ENCODE measurements at regions not wholly inside any gene's neighbourhood (a gene's known extent, or its start where the extent isn't known, plus 50 kb on each side); places are given as distances from the start of the nearest gene placed in this dataset.

DNA sequence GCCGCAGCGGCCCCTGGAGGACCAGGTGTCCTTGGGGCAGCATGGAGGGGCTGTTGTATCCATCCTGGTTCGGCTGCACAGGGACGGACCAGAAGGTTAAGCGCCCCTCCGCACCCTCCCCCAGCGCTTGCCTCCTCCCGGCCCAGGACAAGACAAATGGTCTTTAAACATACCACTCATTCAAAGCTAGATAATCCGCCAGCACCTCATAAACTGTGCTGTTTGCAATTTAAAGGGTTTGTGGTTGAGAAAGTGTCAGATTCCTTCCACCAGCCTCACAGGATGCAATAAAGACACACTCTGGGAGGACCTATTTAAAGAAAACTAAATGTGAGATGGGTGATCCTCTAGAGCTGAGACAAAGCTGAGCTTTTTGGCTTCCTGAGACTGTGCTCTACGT lies 426.2 kb upstream of the EEF2KMT start:
- ChIA-PET CTCF (no interaction called here), POLR2A (no interaction called here)
- no peak for DNase-seq (ENCODE audit: low read depth, low spot score)
- no peak overlapping the region for H3K4me3 ChIP-seq (ENCODE audit: low read depth, low read length)
- TF ChIP-seq, protein P1, sequence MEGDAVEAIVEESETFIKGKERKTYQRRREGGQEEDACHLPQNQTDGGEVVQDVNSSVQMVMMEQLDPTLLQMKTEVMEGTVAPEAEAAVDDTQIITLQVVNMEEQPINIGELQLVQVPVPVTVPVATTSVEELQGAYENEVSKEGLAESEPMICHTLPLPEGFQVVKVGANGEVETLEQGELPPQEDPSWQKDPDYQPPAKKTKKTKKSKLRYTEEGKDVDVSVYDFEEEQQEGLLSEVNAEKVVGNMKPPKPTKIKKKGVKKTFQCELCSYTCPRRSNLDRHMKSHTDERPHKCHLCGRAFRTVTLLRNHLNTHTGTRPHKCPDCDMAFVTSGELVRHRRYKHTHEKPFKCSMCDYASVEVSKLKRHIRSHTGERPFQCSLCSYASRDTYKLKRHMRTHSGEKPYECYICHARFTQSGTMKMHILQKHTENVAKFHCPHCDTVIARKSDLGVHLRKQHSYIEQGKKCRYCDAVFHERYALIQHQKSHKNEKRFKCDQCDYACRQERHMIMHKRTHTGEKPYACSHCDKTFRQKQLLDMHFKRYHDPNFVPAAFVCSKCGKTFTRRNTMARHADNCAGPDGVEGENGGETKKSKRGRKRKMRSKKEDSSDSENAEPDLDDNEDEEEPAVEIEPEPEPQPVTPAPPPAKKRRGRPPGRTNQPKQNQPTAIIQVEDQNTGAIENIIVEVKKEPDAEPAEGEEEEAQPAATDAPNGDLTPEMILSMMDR (IDR thresholded peaks at IDR 0.05; ENCODE audit: insufficient read depth, low read length, missing control alignments): no peak

DNA sequence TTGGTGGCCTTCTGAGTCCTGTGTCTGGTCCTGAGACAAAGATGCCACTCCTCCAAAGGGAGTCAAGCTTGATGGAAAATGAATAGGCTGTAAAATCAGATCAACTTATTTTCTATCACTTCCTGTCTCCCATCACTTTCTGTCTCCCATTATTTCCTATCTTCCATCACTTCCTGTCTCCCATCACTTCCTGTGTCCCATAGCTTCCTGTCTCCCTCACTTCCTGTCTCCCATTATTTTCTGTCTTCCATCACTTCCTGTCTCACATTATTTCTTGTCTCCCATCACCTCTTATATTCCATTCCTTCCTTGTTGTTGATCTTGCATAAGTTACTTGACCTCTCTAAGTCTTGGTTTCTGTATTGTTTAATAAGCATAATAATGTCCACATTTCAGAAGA lies 418.5 kb upstream of the EEF2KMT start:
- no peak for DNase-seq (ENCODE audit: low read depth, low spot score)
- TF ChIP-seq, protein P1 (IDR thresholded peaks at IDR 0.05; ENCODE audit: insufficient read depth, low read length, missing control alignments): no peak

DNA sequence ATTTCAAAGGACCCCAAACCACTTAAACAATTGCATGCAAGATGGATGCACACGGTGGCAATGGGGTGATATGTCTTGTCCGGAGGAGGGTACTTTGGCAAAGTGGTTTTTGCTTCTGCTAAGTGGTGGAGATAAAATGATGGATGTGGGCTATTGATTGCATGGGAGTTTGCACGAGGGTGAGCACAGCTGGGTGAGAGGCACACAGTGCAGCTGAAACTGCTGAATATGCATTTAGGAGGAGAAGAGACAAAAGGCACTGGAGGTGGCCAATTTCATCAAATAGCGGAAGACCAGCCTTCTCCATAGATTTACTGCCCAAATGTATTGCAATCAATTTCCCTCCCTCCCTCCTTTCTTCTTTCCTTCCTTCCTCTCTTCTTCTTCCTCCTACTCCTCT lies 414.4 kb upstream of the EEF2KMT start:
- POLR2A ChIA-PET: no interaction called here
- H3K4me3 ChIP-seq (ENCODE audit: low read depth, low read length): no peak overlapping the region
- TF ChIP-seq, protein P1 (IDR thresholded peaks at IDR 0.05; ENCODE audit: insufficient read depth, low read length, missing control alignments): no peak
- no peak for DNase-seq (ENCODE audit: low read depth, low spot score)
- CTCF ChIA-PET: no interaction called here

More for the DNA sequence above, 418.5 kb upstream of the EEF2KMT start:
- ChIA-PET POLR2A (no interaction called here), CTCF (no interaction called here)
- no peak overlapping the region for H3K4me3 ChIP-seq (ENCODE audit: low read depth, low read length)

DNA sequence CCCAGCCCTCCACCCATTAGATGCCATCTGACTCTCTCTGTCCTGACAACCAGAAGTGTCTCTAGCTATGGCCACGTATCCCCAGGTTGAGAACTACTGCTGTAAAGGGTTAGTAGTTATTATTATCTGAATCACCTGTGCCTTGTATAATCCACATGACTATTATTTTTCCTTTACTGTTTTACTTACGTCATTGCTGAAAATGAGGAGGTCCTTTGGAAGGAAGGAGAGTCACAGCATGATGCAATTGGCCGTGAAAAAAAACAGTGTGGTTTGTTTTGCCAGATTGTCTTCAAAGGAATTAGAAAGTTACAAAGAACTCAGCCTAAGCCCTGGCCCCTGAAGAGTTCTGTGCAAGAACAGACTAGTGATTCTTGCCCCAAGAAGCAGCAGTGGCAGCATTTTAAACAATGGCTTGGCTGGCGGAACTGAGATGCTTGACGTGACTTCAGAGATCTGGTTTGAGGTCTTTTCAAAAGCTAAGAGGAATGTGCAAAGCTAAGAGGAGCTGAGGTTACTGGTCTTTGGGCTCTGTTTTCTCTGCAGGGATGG lies 413.3 kb upstream of the EEF2KMT start:
- CTCF ChIA-PET: no interaction called here

DNA sequence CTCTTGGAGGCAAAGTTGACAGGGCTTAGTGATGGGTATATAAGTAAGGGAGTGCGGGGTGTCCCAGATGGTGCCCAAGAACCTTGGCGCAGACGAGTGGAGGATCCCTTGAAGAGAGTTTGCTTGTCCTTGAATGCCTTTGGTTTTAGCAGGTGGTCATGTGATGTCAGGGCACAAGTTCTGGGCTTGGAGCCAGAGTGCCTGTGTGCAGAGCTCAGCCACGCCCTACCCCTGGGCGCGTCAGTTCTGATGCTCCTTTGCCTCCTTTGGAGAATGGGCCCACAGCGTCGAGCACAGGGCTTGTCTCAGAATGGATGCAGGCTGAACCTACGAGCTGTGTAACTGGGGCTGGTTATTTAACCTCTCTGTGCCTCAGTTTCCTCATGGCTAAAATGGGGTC lies 412.2 kb upstream of the EEF2KMT start:
- POLR2A ChIA-PET: no interaction called here
- CTCF ChIA-PET: no interaction called here
- H3K4me3 ChIP-seq (ENCODE audit: low read depth, low read length): no peak overlapping the region
- no peak for DNase-seq (ENCODE audit: low read depth, low spot score)
- TF ChIP-seq, protein P1 (IDR thresholded peaks at IDR 0.05; ENCODE audit: insufficient read depth, low read length, missing control alignments): no peak

More for the DNA sequence above, 413.3 kb upstream of the EEF2KMT start:
- DNase-seq (ENCODE audit: low read depth, low spot score): no peak
- TF ChIP-seq, protein P1 (IDR thresholded peaks at IDR 0.05; ENCODE audit: insufficient read depth, low read length, missing control alignments): no peak
- H3K4me3 ChIP-seq (ENCODE audit: low read depth, low read length): no peak overlapping the region
- POLR2A ChIA-PET: no interaction called here

DNA sequence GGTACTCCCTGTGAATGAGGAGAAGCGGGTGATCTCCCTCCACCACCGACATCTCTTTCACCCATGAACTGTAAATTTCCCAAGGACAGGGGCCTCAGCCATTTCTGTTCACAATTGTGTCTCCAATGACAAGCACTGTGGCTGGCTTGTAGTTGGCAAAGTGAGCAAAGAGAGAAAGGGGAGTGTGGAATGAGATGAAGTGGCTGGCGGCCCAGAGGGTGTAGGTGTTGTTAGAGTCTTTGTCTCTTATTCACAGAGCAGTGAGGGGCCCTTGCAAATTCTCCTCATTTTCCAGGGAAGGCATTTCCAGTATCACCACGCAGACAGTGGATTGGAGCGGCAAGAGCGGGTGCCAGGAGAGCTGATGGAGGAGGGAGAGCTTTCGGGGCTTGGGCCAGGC lies 411.7 kb upstream of the EEF2KMT start:
- ChIA-PET POLR2A (no interaction called here), CTCF (no interaction called here)
- no peak overlapping the region for H3K4me3 ChIP-seq (ENCODE audit: low read depth, low read length)
- DNase-seq (ENCODE audit: low read depth, low spot score): no peak
- TF ChIP-seq, protein P1 (IDR thresholded peaks at IDR 0.05; ENCODE audit: insufficient read depth, low read length, missing control alignments): no peak

Data from AG04449 (cell line).